ENCODE measurements at regions not wholly inside any gene's neighbourhood (a gene's known extent, or its start where the extent isn't known, plus 50 kb on each side); places are given as distances from the start of the nearest gene placed in this dataset.

GRCh38 chr15:59885832-59886231 lies 118.3 kb upstream of the FOXB1 start:
- no peak for TF ChIP-seq CTCF (IDR thresholded peaks at IDR 0.05)
- TF ChIP-seq POLR2A (IDR thresholded peaks at IDR 0.05), result no peak
- TF ChIP-seq EP300 (IDR thresholded peaks at IDR 0.05; ENCODE audit: low read depth), result no peak

Data from transverse colon (tissue), 3 donors.